GM12878 (cell line): ENCODE measurements at regions not wholly inside any gene's neighbourhood (a gene's known extent, or its start where the extent isn't known, plus 50 kb on each side); places are given as distances from the start of the nearest gene placed in this dataset.

Experiments
- ATAC-seq: fragments of 200-7000 bp; cut with Tn5 transposase; 3 replicates; pipeline ENCODE4 v1.9.1; 2020; ENCODE audit warnings: mild to moderate bottlenecking, moderate library complexity
- BruUV-seq: library from RNA; stranded (reverse); fragments of 400-500 nt; replicated peaks from 2 replicates; lab custom pipeline; 2021; lab: Mats Ljungman, UMichigan
- CTCF ChIA-PET: fragments of 300-600 bp; sonication (Branson Sonifier 250); formaldehyde crosslinking; extraction: SDS; loops from one replicate; lab custom pipeline; 2021; ENCODE audit warnings: inconsistent platforms; lab: Yijun Ruan, JAX
- POLR2A ChIA-PET: fragments of 350-600 bp; formaldehyde crosslinking; extraction: SDS; loops from one replicate; lab custom pipeline; 2021; ENCODE audit warnings: inconsistent platforms; lab: Charles Lee
- RAD21 ChIA-PET: fragments of 300-600 bp; sonication (Branson Sonifier 250); formaldehyde crosslinking; loops from one replicate; lab custom pipeline; 2023; ENCODE audit warnings: antibody characterized with exemption; ENCODE audit not compliant: unreplicated experiment; lab: Charles Lee
- SMC1A ChIA-PET: fragments of 300-600 bp; sonication (Branson Sonifier 250); formaldehyde crosslinking; loops from one replicate; lab custom pipeline; 2023; ENCODE audit not compliant: unreplicated experiment, uncharacterized antibody; lab: Charles Lee
- DNase-seq: peaks from one replicate; pipeline ENCODE4 v3.0.0-alpha.2; 2011; ENCODE audit warnings: low read depth, low spot score
- FAIRE-seq: peaks from 3 replicates; lab custom pipeline; 2011; peaks lifted over from hg19 to GRCh38; lab: Jason Lieb, UNC
- H2AFZ ChIP-seq: 2 replicates; pipeline ENCODE4 v1.6.0; 2011; ENCODE audit warnings: low read depth, low read length, control low read depth; ENCODE audit not compliant: control insufficient read depth
- H3K27ac ChIP-seq: 2 replicates; pipeline ENCODE4 v1.5.1; 2011; ENCODE audit warnings: control low read depth; ENCODE audit not compliant: control insufficient read depth, insufficient read depth
- H3K27me3 ChIP-seq, 2 experiments: replicated peaks in 1 of 2; 2 replicates each; pipeline versions ENCODE4 v1.6.0 to v1.6.1; 2011; ENCODE audit warnings: low read length in 1 of 2; ENCODE audit not compliant: control insufficient read depth in 2 of 2, insufficient read depth in 2 of 2
- H3K36me3 ChIP-seq, 2 experiments: 2 replicates each; pipeline ENCODE4 v1.5.1; 2011; ENCODE audit warnings: low read length in 1 of 2; ENCODE audit not compliant: control insufficient read depth in 2 of 2, insufficient read depth in 2 of 2
- H3K4me1 ChIP-seq: 2 replicates; pipeline ENCODE4 v1.6.1; 2011; ENCODE audit warnings: mild to moderate bottlenecking, low read length, moderate library complexity, mixed read lengths; ENCODE audit not compliant: control insufficient read depth, insufficient read depth
- H3K4me2 ChIP-seq: 2 replicates; pipeline ENCODE4 v1.6.0; 2011; ENCODE audit warnings: control low read depth; ENCODE audit not compliant: control insufficient read depth, insufficient read depth
- H3K4me3 ChIP-seq: fragments of 200-600 bp; sonication (generic); 2 replicates; pipeline ENCODE4 v1.5.1; 2016
- H3K79me2 ChIP-seq: 2 replicates; pipeline ENCODE4 v1.6.0; 2011; ENCODE audit warnings: low read length; ENCODE audit not compliant: control insufficient read depth, insufficient read depth
- H3K9ac ChIP-seq: 2 replicates; pipeline ENCODE4 v1.8.0; 2011; ENCODE audit warnings: low read length, control low read depth, mixed read lengths; ENCODE audit not compliant: control insufficient read depth, insufficient read depth
- H3K9me3 ChIP-seq: replicated peaks from 3 replicates; pipeline ENCODE4 v1.5.1; 2011; ENCODE audit warnings: mild to moderate bottlenecking, low read length; ENCODE audit not compliant: control insufficient read depth, insufficient read depth
- H4K20me1 ChIP-seq: 2 replicates; pipeline ENCODE4 v1.6.0; 2011; ENCODE audit not compliant: control insufficient read depth, insufficient read depth
- EGR1 ChIP-seq, 2 experiments: IDR thresholded peaks; 1 replicate in 1 of 2; 2 replicates in 1 of 2; pipeline ENCODE4 v1.6.1; 2011 to 2012; ENCODE audit warnings: low read depth in 2 of 2, low read length in 2 of 2, borderline replicate concordance in 1 of 2, mild to moderate bottlenecking in 1 of 2, moderate library complexity in 1 of 2
- FOXM1 ChIP-seq: IDR thresholded peaks from 2 replicates; pipeline ENCODE4 v1.6.1; 2012; ENCODE audit warnings: low read depth, mild to moderate bottlenecking, inconsistent platforms, low read length, moderate library complexity
- MTA2 ChIP-seq: fragments of 450-650 bp; IDR thresholded peaks from 2 replicates; pipeline ENCODE4 v1.6.1; 2016; ENCODE audit warnings: low read depth, mild to moderate bottlenecking, moderate library complexity
- NRF1 ChIP-seq: conservative IDR thresholded peaks from 2 replicates; pipeline ENCODE4 v1.6.1; 2011; ENCODE audit warnings: mild to moderate bottlenecking, low read depth, low read length, improper control_type of control experiment
- POLR2AphosphoS2 ChIP-seq: IDR thresholded peaks from 2 replicates; pipeline ENCODE4 v1.6.1; 2011; ENCODE audit warnings: low read depth, mild to moderate bottlenecking, low read length, improper control_type of control experiment, moderate library complexity
- POLR2AphosphoS5 ChIP-seq: IDR thresholded peaks from 2 replicates; pipeline ENCODE4 v1.6.1; 2011; ENCODE audit warnings: mild to moderate bottlenecking, low read length, inconsistent platforms
- RAD51 ChIP-seq: fragments of 450-650 bp; IDR thresholded peaks from 2 replicates; pipeline ENCODE4 v1.6.1; 2016; ENCODE audit warnings: moderate library complexity, mild to moderate bottlenecking, inconsistent platforms
- SMC3 ChIP-seq: IDR thresholded peaks from 2 replicates; pipeline ENCODE4 v1.6.1; 2011; ENCODE audit warnings: low read length, improper control_type of control experiment, borderline replicate concordance
- TCF7 ChIP-seq: IDR thresholded peaks from 2 replicates; pipeline ENCODE4 v1.6.1; 2014; ENCODE audit warnings: antibody characterized with exemption, borderline replicate concordance
- ZBTB40 ChIP-seq: fragments of 450-650 bp; IDR thresholded peaks from 2 replicates; pipeline ENCODE4 v1.6.1; 2016; ENCODE audit warnings: mild to moderate bottlenecking, moderate library complexity, borderline replicate concordance
- ZSCAN29 ChIP-seq: fragments of 450-650 bp; IDR thresholded peaks from 2 replicates; pipeline ENCODE4 v1.6.1; 2017; ENCODE audit warnings: mild to moderate bottlenecking, moderate library complexity
- WGBS: methylation state at CpG from one replicate; pipeline ENCODE4 v1.1.6; 2016; ENCODE audit warnings: low lambda C conversion rate; ENCODE audit not compliant: insufficient replicate concordance, insufficient coverage; ENCODE audit errors: missing lambda C conversion rate; 5-methylcytosine and 5-hydroxymethylcytosine counted together
- in situ Hi-C: fragments of 300-500 bp; cut with MboI; formaldehyde crosslinking; loops from 9 replicates; pipeline ENCODE4 v1.14.3; 2018; ENCODE audit warnings: mixed read lengths
- intact Hi-C: fragments of 100-400 bp; cut with micrococcal nuclease; formaldehyde crosslinking; loops from one replicate; pipeline ENCODE4 v1.14.2; 2022; ENCODE audit not compliant: unreplicated experiment
- TF ChIP-seq, protein P1 (sequence below): IDR thresholded peaks from 2 replicates; pipeline ENCODE4 v1.6.1; 2012; ENCODE audit warnings: mild to moderate bottlenecking, low read depth, low read length
- TF ChIP-seq, protein P2 (sequence below): fragments of 450-650 bp; IDR thresholded peaks from 2 replicates; pipeline ENCODE4 v1.6.1; 2017; ENCODE audit warnings: mild to moderate bottlenecking, low read depth, inconsistent platforms; ENCODE audit not compliant: poor library complexity, severe bottlenecking

GRCh38 chr13:52950436-52950956, 78.1 kb upstream of the OLFM4 start:
- CTCF ChIA-PET, result interaction anchor here (0.8 kb wide), 2 partner anchors 18 kb away, joined by 3 read pairs; no protein-coding TSS in a partner anchor
- TF ChIP-seq POLR2AphosphoS2, result no peak
- TF ChIP-seq NRF1, result no peak
- TF ChIP-seq RAD51, result no peak
- TF ChIP-seq EGR1 (IDR thresholded peaks at IDR 0.05; ENCODE audit: borderline replicate concordance in 1 of 2, low read depth in 2 of 2, low read length in 2 of 2), result no peak
- no peak for TF ChIP-seq MTA2
- TF ChIP-seq ZBTB40, result no peak
- no peak for TF ChIP-seq FOXM1
- TF ChIP-seq POLR2AphosphoS5, result no peak
- TF ChIP-seq, protein P1, sequence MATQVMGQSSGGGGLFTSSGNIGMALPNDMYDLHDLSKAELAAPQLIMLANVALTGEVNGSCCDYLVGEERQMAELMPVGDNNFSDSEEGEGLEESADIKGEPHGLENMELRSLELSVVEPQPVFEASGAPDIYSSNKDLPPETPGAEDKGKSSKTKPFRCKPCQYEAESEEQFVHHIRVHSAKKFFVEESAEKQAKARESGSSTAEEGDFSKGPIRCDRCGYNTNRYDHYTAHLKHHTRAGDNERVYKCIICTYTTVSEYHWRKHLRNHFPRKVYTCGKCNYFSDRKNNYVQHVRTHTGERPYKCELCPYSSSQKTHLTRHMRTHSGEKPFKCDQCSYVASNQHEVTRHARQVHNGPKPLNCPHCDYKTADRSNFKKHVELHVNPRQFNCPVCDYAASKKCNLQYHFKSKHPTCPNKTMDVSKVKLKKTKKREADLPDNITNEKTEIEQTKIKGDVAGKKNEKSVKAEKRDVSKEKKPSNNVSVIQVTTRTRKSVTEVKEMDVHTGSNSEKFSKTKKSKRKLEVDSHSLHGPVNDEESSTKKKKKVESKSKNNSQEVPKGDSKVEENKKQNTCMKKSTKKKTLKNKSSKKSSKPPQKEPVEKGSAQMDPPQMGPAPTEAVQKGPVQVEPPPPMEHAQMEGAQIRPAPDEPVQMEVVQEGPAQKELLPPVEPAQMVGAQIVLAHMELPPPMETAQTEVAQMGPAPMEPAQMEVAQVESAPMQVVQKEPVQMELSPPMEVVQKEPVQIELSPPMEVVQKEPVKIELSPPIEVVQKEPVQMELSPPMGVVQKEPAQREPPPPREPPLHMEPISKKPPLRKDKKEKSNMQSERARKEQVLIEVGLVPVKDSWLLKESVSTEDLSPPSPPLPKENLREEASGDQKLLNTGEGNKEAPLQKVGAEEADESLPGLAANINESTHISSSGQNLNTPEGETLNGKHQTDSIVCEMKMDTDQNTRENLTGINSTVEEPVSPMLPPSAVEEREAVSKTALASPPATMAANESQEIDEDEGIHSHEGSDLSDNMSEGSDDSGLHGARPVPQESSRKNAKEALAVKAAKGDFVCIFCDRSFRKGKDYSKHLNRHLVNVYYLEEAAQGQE, result no peak
- no peak for TF ChIP-seq TCF7
- TF ChIP-seq ZSCAN29, result no peak
- TF ChIP-seq SMC3, result no peak
- TF ChIP-seq, protein P2, sequence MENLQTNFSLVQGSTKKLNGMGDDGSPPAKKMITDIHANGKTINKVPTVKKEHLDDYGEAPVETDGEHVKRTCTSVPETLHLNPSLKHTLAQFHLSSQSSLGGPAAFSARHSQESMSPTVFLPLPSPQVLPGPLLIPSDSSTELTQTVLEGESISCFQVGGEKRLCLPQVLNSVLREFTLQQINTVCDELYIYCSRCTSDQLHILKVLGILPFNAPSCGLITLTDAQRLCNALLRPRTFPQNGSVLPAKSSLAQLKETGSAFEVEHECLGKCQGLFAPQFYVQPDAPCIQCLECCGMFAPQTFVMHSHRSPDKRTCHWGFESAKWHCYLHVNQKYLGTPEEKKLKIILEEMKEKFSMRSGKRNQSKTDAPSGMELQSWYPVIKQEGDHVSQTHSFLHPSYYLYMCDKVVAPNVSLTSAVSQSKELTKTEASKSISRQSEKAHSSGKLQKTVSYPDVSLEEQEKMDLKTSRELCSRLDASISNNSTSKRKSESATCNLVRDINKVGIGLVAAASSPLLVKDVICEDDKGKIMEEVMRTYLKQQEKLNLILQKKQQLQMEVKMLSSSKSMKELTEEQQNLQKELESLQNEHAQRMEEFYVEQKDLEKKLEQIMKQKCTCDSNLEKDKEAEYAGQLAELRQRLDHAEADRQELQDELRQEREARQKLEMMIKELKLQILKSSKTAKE, result no peak

More at GRCh38 chr13:52950436-52950956, 78.1 kb upstream of the OLFM4 start:
- in situ Hi-C loops, result no loop called here
- 42% methylated on average over 6 of the region's 6 CpGs for WGBS
- Histone ChIP-seq H3K4me1 (no peaks in the 10 kb centered on the region), H3K4me3 (no peak overlapping the region), H3K4me2 (no peak overlapping the region), H3K9ac (no peak overlapping the region), H3K9me3 (no peaks in the 10 kb centered on the region), H3K79me2 (no peaks in the 10 kb centered on the region), H3K27me3 (no peaks in the 10 kb centered on the region), H4K20me1 (no peaks in the 10 kb centered on the region), H3K27ac (no peak overlapping the region), H3K36me3 (no peaks in the 10 kb centered on the region), H2AFZ (no peak overlapping the region)
- intact Hi-C loops, result no loop called here
- BruUV-seq, result no TSS peak
- no peak for ATAC-seq
- SMC1A ChIA-PET, result no interaction called here
- FAIRE-seq, result no peak
- POLR2A ChIA-PET, result no interaction called here
- DNase-seq, result no peak
- RAD21 ChIA-PET, result no interaction called here
